ENCODE measurements at regions not wholly inside any gene's neighbourhood (a gene's known extent, or its start where the extent isn't known, plus 50 kb on each side); places are given as distances from the start of the nearest gene placed in this dataset.

DNA sequence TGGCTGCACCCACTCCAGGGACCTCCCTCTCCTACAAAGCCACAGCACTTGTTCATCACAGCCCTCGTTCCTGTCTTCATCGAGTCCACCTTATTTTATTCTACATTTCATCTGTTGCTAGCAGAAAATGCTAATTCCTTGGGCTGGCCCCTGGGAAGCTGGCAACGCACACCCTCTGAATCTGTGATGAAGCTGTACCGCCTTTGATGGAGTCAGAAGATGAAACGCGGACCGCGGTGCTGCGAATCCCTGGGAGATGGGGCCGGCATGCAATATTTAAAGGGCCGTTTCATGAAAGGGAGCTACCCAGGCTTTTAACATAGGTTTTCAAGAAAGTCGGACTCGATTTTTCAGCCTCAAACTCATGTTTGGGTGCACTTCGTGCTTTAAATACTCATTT is 88.5 kb downstream of the NPTX2 start (continued):
- TF ChIP-seq, protein P1, sequence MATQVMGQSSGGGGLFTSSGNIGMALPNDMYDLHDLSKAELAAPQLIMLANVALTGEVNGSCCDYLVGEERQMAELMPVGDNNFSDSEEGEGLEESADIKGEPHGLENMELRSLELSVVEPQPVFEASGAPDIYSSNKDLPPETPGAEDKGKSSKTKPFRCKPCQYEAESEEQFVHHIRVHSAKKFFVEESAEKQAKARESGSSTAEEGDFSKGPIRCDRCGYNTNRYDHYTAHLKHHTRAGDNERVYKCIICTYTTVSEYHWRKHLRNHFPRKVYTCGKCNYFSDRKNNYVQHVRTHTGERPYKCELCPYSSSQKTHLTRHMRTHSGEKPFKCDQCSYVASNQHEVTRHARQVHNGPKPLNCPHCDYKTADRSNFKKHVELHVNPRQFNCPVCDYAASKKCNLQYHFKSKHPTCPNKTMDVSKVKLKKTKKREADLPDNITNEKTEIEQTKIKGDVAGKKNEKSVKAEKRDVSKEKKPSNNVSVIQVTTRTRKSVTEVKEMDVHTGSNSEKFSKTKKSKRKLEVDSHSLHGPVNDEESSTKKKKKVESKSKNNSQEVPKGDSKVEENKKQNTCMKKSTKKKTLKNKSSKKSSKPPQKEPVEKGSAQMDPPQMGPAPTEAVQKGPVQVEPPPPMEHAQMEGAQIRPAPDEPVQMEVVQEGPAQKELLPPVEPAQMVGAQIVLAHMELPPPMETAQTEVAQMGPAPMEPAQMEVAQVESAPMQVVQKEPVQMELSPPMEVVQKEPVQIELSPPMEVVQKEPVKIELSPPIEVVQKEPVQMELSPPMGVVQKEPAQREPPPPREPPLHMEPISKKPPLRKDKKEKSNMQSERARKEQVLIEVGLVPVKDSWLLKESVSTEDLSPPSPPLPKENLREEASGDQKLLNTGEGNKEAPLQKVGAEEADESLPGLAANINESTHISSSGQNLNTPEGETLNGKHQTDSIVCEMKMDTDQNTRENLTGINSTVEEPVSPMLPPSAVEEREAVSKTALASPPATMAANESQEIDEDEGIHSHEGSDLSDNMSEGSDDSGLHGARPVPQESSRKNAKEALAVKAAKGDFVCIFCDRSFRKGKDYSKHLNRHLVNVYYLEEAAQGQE (IDR thresholded peaks at IDR 0.05; ENCODE audit: unreplicated experiment) = no peak
- TF ChIP-seq EZH2phosphoT487 (IDR thresholded peaks at IDR 0.05; ENCODE audit: unreplicated experiment) = no peak
- TF ChIP-seq ZNF331 (CRISPR knock-in tag; IDR thresholded peaks at IDR 0.05; ENCODE audit: low read depth) = no peak
- no peak for TF ChIP-seq EZH2 (IDR thresholded peaks at IDR 0.05; ENCODE audit: low read depth, unreplicated experiment)

DNA sequence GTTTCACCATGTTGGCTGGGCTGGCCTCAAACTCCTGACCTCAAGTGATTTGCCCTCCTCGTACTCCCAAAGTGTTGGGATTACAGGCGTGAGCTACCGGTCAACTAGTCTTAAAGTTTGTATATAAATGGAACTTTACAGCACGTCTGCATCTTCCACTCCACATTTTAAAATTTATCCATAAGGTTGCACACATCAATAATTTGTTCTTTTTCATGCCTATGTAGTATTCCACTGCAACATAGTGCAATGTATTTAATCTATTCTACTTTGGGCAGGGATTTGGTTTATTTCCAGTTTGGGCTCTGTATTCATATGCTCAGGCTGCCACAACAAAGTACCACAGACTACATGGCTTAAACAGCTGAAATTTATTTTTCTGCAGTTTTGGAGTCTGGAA is 90.0 kb downstream of the NPTX2 start:
- no peaks in the 10 kb centered on the region for H3K9me3 Mint-ChIP-seq
- Histone ChIP-seq H3K79me2 (replicated peaks; ENCODE audit: insufficient read depth) (no peaks in the 10 kb centered on the region), H3K4me3 (no peak overlapping the region), H2AFZ (no peak overlapping the region), H3K4me2 (no peak overlapping the region), H3K27me3 (ENCODE audit: insufficient read depth) (no peaks in the 10 kb centered on the region), H3K27ac (ENCODE audit: low read depth) (no peak overlapping the region), H4K20me1 (replicated peaks; ENCODE audit: insufficient read depth) (no peaks in the 10 kb centered on the region), H3K4me1 (ENCODE audit: insufficient read depth) (no peaks in the 10 kb centered on the region), H3K9me2 (ENCODE audit: insufficient read depth) (no peaks in the 10 kb centered on the region), H3F3A (replicated peaks; ENCODE audit: low read depth) (no peaks in the 10 kb centered on the region), H3K36me3 (ENCODE audit: insufficient read depth) (no peaks in the 10 kb centered on the region)
- H3K36me3 Mint-ChIP-seq (ENCODE audit: low read depth) = no peaks in the 10 kb centered on the region
- no peak for DNase-seq (ENCODE audit: low spot score)
- H3K4me3 Mint-ChIP-seq = no peak overlapping the region
- ATAC-seq = no peak
- H3K4me1 Mint-ChIP-seq = no peaks in the 10 kb centered on the region
- H3K27ac Mint-ChIP-seq = no peak overlapping the region
- H3K27me3 Mint-ChIP-seq (ENCODE audit: insufficient read depth, low read depth, poor library complexity) = no peaks in the 10 kb centered on the region
- TF ChIP-seq EZH2phosphoT487 (IDR thresholded peaks at IDR 0.05; ENCODE audit: unreplicated experiment) (no peak), ZNF114 (CRISPR knock-in tag; IDR thresholded peaks at IDR 0.05) (no peak), NANOG (IDR thresholded peaks at IDR 0.05; ENCODE audit: borderline replicate concordance) (no peak), EZH2 (IDR thresholded peaks at IDR 0.05; ENCODE audit: low read depth, unreplicated experiment) (no peak), POLR2AphosphoS5 (IDR thresholded peaks at IDR 0.05; ENCODE audit: low read depth) (no peak), STAT1 (IDR thresholded peaks at IDR 0.05; ENCODE audit: unreplicated experiment) (no peak), CREB1 (CRISPR knock-in tag; IDR thresholded peaks at IDR 0.05; ENCODE audit: low read depth) (no peak), JUNB (IDR thresholded peaks at IDR 0.05; ENCODE audit: unreplicated experiment) (no peak), ZNF331 (CRISPR knock-in tag; IDR thresholded peaks at IDR 0.05; ENCODE audit: low read depth) (no peak)
- TF ChIP-seq, protein P1 (IDR thresholded peaks at IDR 0.05; ENCODE audit: unreplicated experiment) = no peak
- TF ChIP-seq, protein P2, sequence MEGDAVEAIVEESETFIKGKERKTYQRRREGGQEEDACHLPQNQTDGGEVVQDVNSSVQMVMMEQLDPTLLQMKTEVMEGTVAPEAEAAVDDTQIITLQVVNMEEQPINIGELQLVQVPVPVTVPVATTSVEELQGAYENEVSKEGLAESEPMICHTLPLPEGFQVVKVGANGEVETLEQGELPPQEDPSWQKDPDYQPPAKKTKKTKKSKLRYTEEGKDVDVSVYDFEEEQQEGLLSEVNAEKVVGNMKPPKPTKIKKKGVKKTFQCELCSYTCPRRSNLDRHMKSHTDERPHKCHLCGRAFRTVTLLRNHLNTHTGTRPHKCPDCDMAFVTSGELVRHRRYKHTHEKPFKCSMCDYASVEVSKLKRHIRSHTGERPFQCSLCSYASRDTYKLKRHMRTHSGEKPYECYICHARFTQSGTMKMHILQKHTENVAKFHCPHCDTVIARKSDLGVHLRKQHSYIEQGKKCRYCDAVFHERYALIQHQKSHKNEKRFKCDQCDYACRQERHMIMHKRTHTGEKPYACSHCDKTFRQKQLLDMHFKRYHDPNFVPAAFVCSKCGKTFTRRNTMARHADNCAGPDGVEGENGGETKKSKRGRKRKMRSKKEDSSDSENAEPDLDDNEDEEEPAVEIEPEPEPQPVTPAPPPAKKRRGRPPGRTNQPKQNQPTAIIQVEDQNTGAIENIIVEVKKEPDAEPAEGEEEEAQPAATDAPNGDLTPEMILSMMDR (conservative IDR thresholded peaks at IDR 0.05; ENCODE audit: low read depth in 2 of 2) = no peak
- TF ChIP-seq, protein P3, sequence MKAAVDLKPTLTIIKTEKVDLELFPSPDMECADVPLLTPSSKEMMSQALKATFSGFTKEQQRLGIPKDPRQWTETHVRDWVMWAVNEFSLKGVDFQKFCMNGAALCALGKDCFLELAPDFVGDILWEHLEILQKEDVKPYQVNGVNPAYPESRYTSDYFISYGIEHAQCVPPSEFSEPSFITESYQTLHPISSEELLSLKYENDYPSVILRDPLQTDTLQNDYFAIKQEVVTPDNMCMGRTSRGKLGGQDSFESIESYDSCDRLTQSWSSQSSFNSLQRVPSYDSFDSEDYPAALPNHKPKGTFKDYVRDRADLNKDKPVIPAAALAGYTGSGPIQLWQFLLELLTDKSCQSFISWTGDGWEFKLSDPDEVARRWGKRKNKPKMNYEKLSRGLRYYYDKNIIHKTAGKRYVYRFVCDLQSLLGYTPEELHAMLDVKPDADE (IDR thresholded peaks at IDR 0.05) = no peak
